ENCODE measurements at regions not wholly inside any gene's neighbourhood (a gene's known extent, or its start where the extent isn't known, plus 50 kb on each side); places are given as distances from the start of the nearest gene placed in this dataset.

GRCh38 chr4:125140966-125141495, 173.7 kb upstream of the FAT4 start:
- Histone ChIP-seq H3K27ac (ENCODE audit: low read length) (no peak overlapping the region), H3K9ac (ENCODE audit: low read length in 2 of 2) (no peak overlapping the region), H3K36me3 (ENCODE audit: control insufficient read depth in 2 of 2, insufficient read depth in 2 of 2, low read length in 2 of 2) (no peaks in the 10 kb centered on the region), H3K4me1 (ENCODE audit: control insufficient read depth, insufficient read depth, low read length) (no peaks in the 10 kb centered on the region), H3K4me3 (ENCODE audit: low read length in 2 of 2) (no peak overlapping the region), H3K9me3 (ENCODE audit: control insufficient read depth in 2 of 2, low read length in 2 of 2) (no peaks in the 10 kb centered on the region), H3K27me3 (ENCODE audit: control insufficient read depth in 1 of 2, insufficient read depth in 2 of 2, low read length in 2 of 2) (no peaks in the 10 kb centered on the region)

DNA sequence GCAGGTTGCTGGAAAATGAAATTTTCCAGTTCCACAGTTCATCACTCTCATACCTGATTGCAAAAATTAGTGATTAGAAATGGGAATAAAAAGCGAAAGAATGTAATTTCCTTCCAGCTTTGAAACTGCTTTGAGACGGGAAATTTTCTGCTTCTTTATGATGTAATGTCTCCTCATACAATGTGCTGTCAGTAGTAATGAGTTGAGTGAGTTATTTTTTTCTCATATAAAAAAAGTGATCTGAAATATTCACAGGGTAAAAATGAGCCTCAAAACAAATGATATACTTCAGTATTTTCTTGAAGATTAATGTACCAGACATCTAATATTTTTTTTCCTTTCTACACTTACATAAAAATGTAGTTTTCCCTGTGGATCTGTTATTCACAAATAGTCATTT, 179.1 kb upstream of the FAT4 start:
- no peaks in the 10 kb centered on the region for H3K4me1 ChIP-seq (ENCODE audit: control insufficient read depth, insufficient read depth, low read length)
- no peak overlapping the region for H3K27ac ChIP-seq (ENCODE audit: low read length)
- no peak overlapping the region for H3K4me3 ChIP-seq (ENCODE audit: low read length in 2 of 2)
- no peaks in the 10 kb centered on the region for H3K36me3 ChIP-seq (ENCODE audit: control insufficient read depth in 2 of 2, insufficient read depth in 2 of 2, low read length in 2 of 2)
- no peaks in the 10 kb centered on the region for H3K27me3 ChIP-seq (ENCODE audit: control insufficient read depth in 1 of 2, insufficient read depth in 2 of 2, low read length in 2 of 2)
- no peaks in the 10 kb centered on the region for H3K9me3 ChIP-seq (ENCODE audit: control insufficient read depth in 2 of 2, low read length in 2 of 2)
- H3K9ac ChIP-seq (ENCODE audit: low read length in 2 of 2): no peak overlapping the region

GRCh38 chr4:125132729-125133128, 182.0 kb upstream of the FAT4 start:
- Histone ChIP-seq H3K36me3 (ENCODE audit: control insufficient read depth in 2 of 2, insufficient read depth in 2 of 2, low read length in 2 of 2) (no peaks in the 10 kb centered on the region), H3K9me3 (ENCODE audit: control insufficient read depth in 2 of 2, low read length in 2 of 2) (no peaks in the 10 kb centered on the region), H3K9ac (ENCODE audit: low read length in 2 of 2) (no peak overlapping the region), H3K27me3 (ENCODE audit: control insufficient read depth in 1 of 2, insufficient read depth in 2 of 2, low read length in 2 of 2) (no peaks in the 10 kb centered on the region), H3K27ac (ENCODE audit: low read length) (no peak overlapping the region), H3K4me3 (ENCODE audit: low read length in 2 of 2) (no peak overlapping the region), H3K4me1 (ENCODE audit: control insufficient read depth, insufficient read depth, low read length) (no peaks in the 10 kb centered on the region)

- Histone ChIP-seq H3K4me1 (ENCODE audit: control insufficient read depth, insufficient read depth, low read length) (no peaks in the 10 kb centered on the region), H3K4me3 (ENCODE audit: low read length in 2 of 2) (no peak overlapping the region), H3K27me3 (ENCODE audit: control insufficient read depth in 1 of 2, insufficient read depth in 2 of 2, low read length in 2 of 2) (no peaks in the 10 kb centered on the region), H3K9ac (ENCODE audit: low read length in 2 of 2) (no peak overlapping the region), H3K36me3 (ENCODE audit: control insufficient read depth in 2 of 2, insufficient read depth in 2 of 2, low read length in 2 of 2) (no peaks in the 10 kb centered on the region), H3K9me3 (ENCODE audit: control insufficient read depth in 2 of 2, low read length in 2 of 2) (no peaks in the 10 kb centered on the region), H3K27ac (ENCODE audit: low read length) (no peak overlapping the region)
Measured at GRCh38 chr4:125131891-125132680, 182.7 kb upstream of the FAT4 start.

- H3K9me3 ChIP-seq (ENCODE audit: control insufficient read depth in 2 of 2, low read length in 2 of 2): no peaks in the 10 kb centered on the region
Measured at GRCh38 chr4:125125276-125125675, 189.5 kb upstream of the FAT4 start.

GRCh38 chr4:125123570-125124109, 191.1 kb upstream of the FAT4 start:
- no peaks in the 10 kb centered on the region for H3K27me3 ChIP-seq (ENCODE audit: control insufficient read depth in 1 of 2, insufficient read depth in 2 of 2, low read length in 2 of 2)
- no peak overlapping the region for H3K9ac ChIP-seq (ENCODE audit: low read length in 2 of 2)
- no peak overlapping the region for H3K27ac ChIP-seq (ENCODE audit: low read length)
- H3K36me3 ChIP-seq (ENCODE audit: control insufficient read depth in 2 of 2, insufficient read depth in 2 of 2, low read length in 2 of 2): no peaks in the 10 kb centered on the region
- H3K9me3 ChIP-seq (ENCODE audit: control insufficient read depth in 2 of 2, low read length in 2 of 2): no peaks in the 10 kb centered on the region
- no peaks in the 10 kb centered on the region for H3K4me1 ChIP-seq (ENCODE audit: control insufficient read depth, insufficient read depth, low read length)
- no peak overlapping the region for H3K4me3 ChIP-seq (ENCODE audit: low read length in 2 of 2)

More at GRCh38 chr4:125125276-125125675, 189.5 kb upstream of the FAT4 start:
- no peak overlapping the region for H3K27ac ChIP-seq (ENCODE audit: low read length)
- no peaks in the 10 kb centered on the region for H3K36me3 ChIP-seq (ENCODE audit: control insufficient read depth in 2 of 2, insufficient read depth in 2 of 2, low read length in 2 of 2)
- H3K9ac ChIP-seq (ENCODE audit: low read length in 2 of 2): no peak overlapping the region
- H3K4me3 ChIP-seq (ENCODE audit: low read length in 2 of 2): no peak overlapping the region
- H3K4me1 ChIP-seq (ENCODE audit: control insufficient read depth, insufficient read depth, low read length): no peaks in the 10 kb centered on the region
- H3K27me3 ChIP-seq (ENCODE audit: control insufficient read depth in 1 of 2, insufficient read depth in 2 of 2, low read length in 2 of 2): no peaks in the 10 kb centered on the region

DNA sequence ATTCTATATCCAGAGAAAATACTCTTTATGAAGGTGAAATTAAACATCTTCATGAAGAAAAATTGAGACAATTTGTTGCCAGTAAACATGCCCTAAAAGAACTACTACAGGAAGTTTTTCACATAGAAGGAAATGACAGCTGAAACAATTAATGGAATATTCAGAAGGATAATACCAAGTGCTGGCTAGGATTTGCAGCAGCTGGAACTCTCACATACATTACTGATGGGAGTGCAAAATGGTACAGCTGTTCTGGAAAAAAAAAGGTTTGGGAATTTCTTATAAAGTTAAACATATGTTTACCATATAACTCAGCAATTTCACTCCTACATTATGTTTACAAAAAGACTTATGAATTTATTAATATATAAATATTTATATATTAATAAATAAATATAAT, 193.2 kb upstream of the FAT4 start:
- no peak overlapping the region for H3K27ac ChIP-seq (ENCODE audit: low read length)
- no peaks in the 10 kb centered on the region for H3K27me3 ChIP-seq (ENCODE audit: control insufficient read depth in 1 of 2, insufficient read depth in 2 of 2, low read length in 2 of 2)
- H3K4me3 ChIP-seq (ENCODE audit: low read length in 2 of 2): no peak overlapping the region
- no peaks in the 10 kb centered on the region for H3K36me3 ChIP-seq (ENCODE audit: control insufficient read depth in 2 of 2, insufficient read depth in 2 of 2, low read length in 2 of 2)
- H3K4me1 ChIP-seq (ENCODE audit: control insufficient read depth, insufficient read depth, low read length): no peaks in the 10 kb centered on the region
- no peaks in the 10 kb centered on the region for H3K9me3 ChIP-seq (ENCODE audit: control insufficient read depth in 2 of 2, low read length in 2 of 2)
- no peak overlapping the region for H3K9ac ChIP-seq (ENCODE audit: low read length in 2 of 2)

GRCh38 chr4:125116431-125116830, 198.3 kb upstream of the FAT4 start:
- Histone ChIP-seq H3K4me1 (ENCODE audit: control insufficient read depth, insufficient read depth, low read length) (no peaks in the 10 kb centered on the region), H3K9me3 (ENCODE audit: control insufficient read depth in 2 of 2, low read length in 2 of 2) (no peaks in the 10 kb centered on the region), H3K27ac (ENCODE audit: low read length) (no peak overlapping the region), H3K27me3 (ENCODE audit: control insufficient read depth in 1 of 2, insufficient read depth in 2 of 2, low read length in 2 of 2) (no peaks in the 10 kb centered on the region), H3K9ac (ENCODE audit: low read length in 2 of 2) (no peak overlapping the region), H3K4me3 (ENCODE audit: low read length in 2 of 2) (no peak overlapping the region), H3K36me3 (ENCODE audit: control insufficient read depth in 2 of 2, insufficient read depth in 2 of 2, low read length in 2 of 2) (no peaks in the 10 kb centered on the region)

GRCh38 chr4:125115941-125116340, 198.8 kb upstream of the FAT4 start:
- H3K36me3 ChIP-seq (ENCODE audit: control insufficient read depth in 2 of 2, insufficient read depth in 2 of 2, low read length in 2 of 2): no peaks in the 10 kb centered on the region
- no peaks in the 10 kb centered on the region for H3K4me1 ChIP-seq (ENCODE audit: control insufficient read depth, insufficient read depth, low read length)
- no peaks in the 10 kb centered on the region for H3K9me3 ChIP-seq (ENCODE audit: control insufficient read depth in 2 of 2, low read length in 2 of 2)
- no peak overlapping the region for H3K9ac ChIP-seq (ENCODE audit: low read length in 2 of 2)
- H3K27ac ChIP-seq (ENCODE audit: low read length): no peak overlapping the region
- H3K4me3 ChIP-seq (ENCODE audit: low read length in 2 of 2): no peak overlapping the region
- H3K27me3 ChIP-seq (ENCODE audit: control insufficient read depth in 1 of 2, insufficient read depth in 2 of 2, low read length in 2 of 2): no peaks in the 10 kb centered on the region

- no peaks in the 10 kb centered on the region for H3K27me3 ChIP-seq (ENCODE audit: control insufficient read depth in 1 of 2, insufficient read depth in 2 of 2, low read length in 2 of 2)
- no peak overlapping the region for H3K9ac ChIP-seq (ENCODE audit: low read length in 2 of 2)
- H3K9me3 ChIP-seq (ENCODE audit: control insufficient read depth in 2 of 2, low read length in 2 of 2): no peaks in the 10 kb centered on the region
- H3K4me3 ChIP-seq (ENCODE audit: low read length in 2 of 2): no peak overlapping the region
- H3K36me3 ChIP-seq (ENCODE audit: control insufficient read depth in 2 of 2, insufficient read depth in 2 of 2, low read length in 2 of 2): no peaks in the 10 kb centered on the region
- H3K27ac ChIP-seq (ENCODE audit: low read length): no peak overlapping the region
- no peaks in the 10 kb centered on the region for H3K4me1 ChIP-seq (ENCODE audit: control insufficient read depth, insufficient read depth, low read length)
Measured at GRCh38 chr4:125115476-125115875, 199.3 kb upstream of the FAT4 start.

- Histone ChIP-seq H3K36me3 (ENCODE audit: control insufficient read depth in 2 of 2, insufficient read depth in 2 of 2, low read length in 2 of 2) (no peaks in the 10 kb centered on the region), H3K4me1 (ENCODE audit: control insufficient read depth, insufficient read depth, low read length) (no peaks in the 10 kb centered on the region), H3K9ac (ENCODE audit: low read length in 2 of 2) (no peak overlapping the region)
Measured at GRCh38 chr4:125112536-125112935, 202.2 kb upstream of the FAT4 start.

More at GRCh38 chr4:125112536-125112935, 202.2 kb upstream of the FAT4 start:
- H3K4me3 ChIP-seq (ENCODE audit: low read length in 2 of 2): no peak overlapping the region
- no peaks in the 10 kb centered on the region for H3K9me3 ChIP-seq (ENCODE audit: control insufficient read depth in 2 of 2, low read length in 2 of 2)
- no peaks in the 10 kb centered on the region for H3K27me3 ChIP-seq (ENCODE audit: control insufficient read depth in 1 of 2, insufficient read depth in 2 of 2, low read length in 2 of 2)
- no peak overlapping the region for H3K27ac ChIP-seq (ENCODE audit: low read length)
